ENCODE measurements at regions not wholly inside any gene's neighbourhood (a gene's known extent, or its start where the extent isn't known, plus 50 kb on each side); places are given as distances from the start of the nearest gene placed in this dataset.

DNA sequence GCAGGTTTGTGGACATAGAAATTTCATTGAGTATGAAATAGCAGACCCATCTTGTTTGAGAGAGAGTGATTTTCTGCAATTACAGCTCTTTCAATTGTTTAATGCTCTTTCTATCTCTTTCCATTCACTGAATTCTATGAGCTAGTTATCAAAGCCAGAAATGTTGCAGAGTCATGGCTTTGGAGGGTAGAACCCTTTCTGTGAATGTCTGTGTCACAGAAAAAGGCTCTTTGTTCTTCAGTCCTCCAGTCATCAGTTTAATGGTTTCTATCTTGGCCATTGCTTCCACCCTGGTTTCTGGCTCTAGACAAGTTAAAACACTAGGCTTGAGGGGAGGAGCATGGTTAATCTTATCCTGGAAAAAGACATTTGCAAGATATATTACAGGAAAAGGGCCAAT is 655.0 kb downstream of the STK39 start:
- Histone ChIP-seq H3K9ac (ENCODE audit: low read depth in 1 of 2, low read length in 2 of 2) (no peak overlapping the region), H3K4me1 (ENCODE audit: control insufficient read depth in 4 of 4, insufficient read depth in 4 of 4, low read length in 3 of 4) (no peaks in the 10 kb centered on the region), H3K27ac (ENCODE audit: low read depth in 1 of 2, low read length in 2 of 2) (no peak overlapping the region), H3K4me3 (ENCODE audit: low read depth in 1 of 3, low read length in 3 of 3) (no peak overlapping the region), H3K36me3 (ENCODE audit: control insufficient read depth in 4 of 4, insufficient read depth in 3 of 4, low read depth in 1 of 4, low read length in 3 of 4) (no peaks in the 10 kb centered on the region), H3K9me3 (ENCODE audit: control insufficient read depth in 4 of 4, low read length in 3 of 4) (no peaks in the 10 kb centered on the region), H3K27me3 (ENCODE audit: control insufficient read depth in 4 of 4, insufficient read depth in 4 of 4, low read length in 3 of 4) (no peaks in the 10 kb centered on the region)
- TF ChIP-seq HNF4A (conservative IDR thresholded peaks at IDR 0.05) = no peak
- no peak for TF ChIP-seq HNF4G (IDR thresholded peaks at IDR 0.05)
- TF ChIP-seq, protein P1, sequence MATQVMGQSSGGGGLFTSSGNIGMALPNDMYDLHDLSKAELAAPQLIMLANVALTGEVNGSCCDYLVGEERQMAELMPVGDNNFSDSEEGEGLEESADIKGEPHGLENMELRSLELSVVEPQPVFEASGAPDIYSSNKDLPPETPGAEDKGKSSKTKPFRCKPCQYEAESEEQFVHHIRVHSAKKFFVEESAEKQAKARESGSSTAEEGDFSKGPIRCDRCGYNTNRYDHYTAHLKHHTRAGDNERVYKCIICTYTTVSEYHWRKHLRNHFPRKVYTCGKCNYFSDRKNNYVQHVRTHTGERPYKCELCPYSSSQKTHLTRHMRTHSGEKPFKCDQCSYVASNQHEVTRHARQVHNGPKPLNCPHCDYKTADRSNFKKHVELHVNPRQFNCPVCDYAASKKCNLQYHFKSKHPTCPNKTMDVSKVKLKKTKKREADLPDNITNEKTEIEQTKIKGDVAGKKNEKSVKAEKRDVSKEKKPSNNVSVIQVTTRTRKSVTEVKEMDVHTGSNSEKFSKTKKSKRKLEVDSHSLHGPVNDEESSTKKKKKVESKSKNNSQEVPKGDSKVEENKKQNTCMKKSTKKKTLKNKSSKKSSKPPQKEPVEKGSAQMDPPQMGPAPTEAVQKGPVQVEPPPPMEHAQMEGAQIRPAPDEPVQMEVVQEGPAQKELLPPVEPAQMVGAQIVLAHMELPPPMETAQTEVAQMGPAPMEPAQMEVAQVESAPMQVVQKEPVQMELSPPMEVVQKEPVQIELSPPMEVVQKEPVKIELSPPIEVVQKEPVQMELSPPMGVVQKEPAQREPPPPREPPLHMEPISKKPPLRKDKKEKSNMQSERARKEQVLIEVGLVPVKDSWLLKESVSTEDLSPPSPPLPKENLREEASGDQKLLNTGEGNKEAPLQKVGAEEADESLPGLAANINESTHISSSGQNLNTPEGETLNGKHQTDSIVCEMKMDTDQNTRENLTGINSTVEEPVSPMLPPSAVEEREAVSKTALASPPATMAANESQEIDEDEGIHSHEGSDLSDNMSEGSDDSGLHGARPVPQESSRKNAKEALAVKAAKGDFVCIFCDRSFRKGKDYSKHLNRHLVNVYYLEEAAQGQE (IDR thresholded peaks at IDR 0.05) = no peak
- TF ChIP-seq GABPA (IDR thresholded peaks at IDR 0.05 in 1 of 2, conservative IDR thresholded peaks at IDR 0.05 in 1 of 2) = no peak
- TF ChIP-seq, protein P2, sequence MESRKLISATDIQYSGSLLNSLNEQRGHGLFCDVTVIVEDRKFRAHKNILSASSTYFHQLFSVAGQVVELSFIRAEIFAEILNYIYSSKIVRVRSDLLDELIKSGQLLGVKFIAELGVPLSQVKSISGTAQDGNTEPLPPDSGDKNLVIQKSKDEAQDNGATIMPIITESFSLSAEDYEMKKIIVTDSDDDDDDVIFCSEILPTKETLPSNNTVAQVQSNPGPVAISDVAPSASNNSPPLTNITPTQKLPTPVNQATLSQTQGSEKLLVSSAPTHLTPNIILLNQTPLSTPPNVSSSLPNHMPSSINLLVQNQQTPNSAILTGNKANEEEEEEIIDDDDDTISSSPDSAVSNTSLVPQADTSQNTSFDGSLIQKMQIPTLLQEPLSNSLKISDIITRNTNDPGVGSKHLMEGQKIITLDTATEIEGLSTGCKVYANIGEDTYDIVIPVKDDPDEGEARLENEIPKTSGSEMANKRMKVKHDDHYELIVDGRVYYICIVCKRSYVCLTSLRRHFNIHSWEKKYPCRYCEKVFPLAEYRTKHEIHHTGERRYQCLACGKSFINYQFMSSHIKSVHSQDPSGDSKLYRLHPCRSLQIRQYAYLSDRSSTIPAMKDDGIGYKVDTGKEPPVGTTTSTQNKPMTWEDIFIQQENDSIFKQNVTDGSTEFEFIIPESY (IDR thresholded peaks at IDR 0.05) = no peak
- TF ChIP-seq NR2F2 (IDR thresholded peaks at IDR 0.05) = no peak
- no peak for TF ChIP-seq YY1 (IDR thresholded peaks at IDR 0.05)
- TF ChIP-seq EGR1 (IDR thresholded peaks at IDR 0.05; ENCODE audit: low read depth in 2 of 2) = no peak
- TF ChIP-seq FOXA1 (IDR thresholded peaks at IDR 0.05) = no peak
- TF ChIP-seq, protein P3, sequence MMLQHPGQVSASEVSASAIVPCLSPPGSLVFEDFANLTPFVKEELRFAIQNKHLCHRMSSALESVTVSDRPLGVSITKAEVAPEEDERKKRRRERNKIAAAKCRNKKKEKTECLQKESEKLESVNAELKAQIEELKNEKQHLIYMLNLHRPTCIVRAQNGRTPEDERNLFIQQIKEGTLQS (IDR thresholded peaks at IDR 0.05) = no peak
- no peak for TF ChIP-seq RAD21 (IDR thresholded peaks at IDR 0.05)
- DNase-seq (ENCODE audit: low spot score) = no peak

DNA sequence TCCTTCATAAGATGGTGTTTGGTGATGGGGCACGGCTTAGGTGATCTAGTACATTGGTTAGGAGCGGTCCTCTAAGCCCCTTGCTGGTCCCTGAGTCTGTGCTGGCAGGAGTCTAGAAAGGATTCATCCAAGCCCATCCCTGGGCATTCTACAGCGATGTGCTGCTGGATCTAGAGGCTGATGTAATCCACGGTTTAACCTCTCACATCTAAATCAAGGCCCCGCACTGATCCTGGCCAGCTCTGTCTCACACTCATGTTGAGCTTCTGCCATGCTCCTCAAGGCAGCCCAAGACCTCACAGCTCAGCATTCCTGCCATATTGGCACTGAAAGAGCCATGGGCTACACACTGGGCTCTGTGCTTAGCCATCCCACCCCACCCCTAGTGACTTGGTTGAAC is 664.8 kb downstream of the STK39 start:
- Histone ChIP-seq H3K36me3 (ENCODE audit: control insufficient read depth in 4 of 4, insufficient read depth in 3 of 4, low read depth in 1 of 4, low read length in 3 of 4) (no peaks in the 10 kb centered on the region), H3K27me3 (ENCODE audit: control insufficient read depth in 4 of 4, insufficient read depth in 4 of 4, low read length in 3 of 4) (no peaks in the 10 kb centered on the region), H3K4me3 (ENCODE audit: low read depth in 1 of 3, low read length in 3 of 3) (no peak overlapping the region), H3K27ac (ENCODE audit: low read depth in 1 of 2, low read length in 2 of 2) (no peak overlapping the region), H3K9me3 (ENCODE audit: control insufficient read depth in 4 of 4, low read length in 3 of 4) (no peaks in the 10 kb centered on the region), H3K9ac (ENCODE audit: low read depth in 1 of 2, low read length in 2 of 2) (no peak overlapping the region), H3K4me1 (ENCODE audit: control insufficient read depth in 4 of 4, insufficient read depth in 4 of 4, low read length in 3 of 4) (no peaks in the 10 kb centered on the region)
- WGBS = 89% methylated on average over 5 of the region's 5 CpGs
- DNase-seq (ENCODE audit: low spot score) = no peak
- TF ChIP-seq RAD21 (IDR thresholded peaks at IDR 0.05) (no peak), JUND (IDR thresholded peaks at IDR 0.05) (no peak), TAF1 (conservative IDR thresholded peaks at IDR 0.05) (no peak), RXRA (IDR thresholded peaks at IDR 0.05) (no peak), EGR1 (IDR thresholded peaks at IDR 0.05; ENCODE audit: low read depth in 2 of 2) (no peak)
- TF ChIP-seq, protein P1 (IDR thresholded peaks at IDR 0.05) = no peak
- TF ChIP-seq, protein P3 (IDR thresholded peaks at IDR 0.05) = no peak
